Suprapubic skin (tissue), 4 donors: ENCODE measurements at regions not wholly inside any gene's neighbourhood (a gene's known extent, or its start where the extent isn't known, plus 50 kb on each side); places are given as distances from the start of the nearest gene placed in this dataset.

Experiments used
- DNase-seq, 2 donors: peaks; one replicate each; pipeline ENCODE4 v3.0.0-alpha.2; 2019; ENCODE audit warnings: low spot score in 2 of 2
- H3K27ac ChIP-seq: fragments of 200-600 bp; sonication (generic); one replicate; pipeline ENCODE4 v1.5.1; 2019
- H3K27me3 ChIP-seq: fragments of 200-600 bp; sonication (generic); one replicate; pipeline ENCODE4 v1.5.1; 2019
- H3K36me3 ChIP-seq: fragments of 200-600 bp; sonication (generic); one replicate; pipeline ENCODE4 v1.5.1; 2019
- H3K4me1 ChIP-seq: fragments of 200-600 bp; sonication (generic); one replicate; pipeline ENCODE4 v1.5.1; 2019
- H3K4me3 ChIP-seq: fragments of 200-600 bp; sonication (generic); one replicate; pipeline ENCODE4 v1.5.1; 2019; ENCODE audit warnings: mild to moderate bottlenecking
- H3K9me3 ChIP-seq: fragments of 200-600 bp; sonication (generic); one replicate; pipeline ENCODE4 v1.5.1; 2019
- CTCF ChIP-seq, 2 donors: fragments of 200-600 bp in 1 of 2; fragments of 450-650 bp in 1 of 2; sonication (generic) in 1 of 2; IDR thresholded peaks; one replicate each; pipeline ENCODE4 v1.5.1; 2016 to 2019; ENCODE audit warnings: antibody characterized with exemption in 2 of 2, mild to moderate bottlenecking in 1 of 2, moderate library complexity in 1 of 2
- EP300 ChIP-seq: sonication (generic); formaldehyde crosslinking; IDR thresholded peaks from one replicate; pipeline ENCODE4 v1.6.1; 2017; ENCODE audit warnings: antibody characterized with exemption
- POLR2A ChIP-seq, 2 donors: fragments of 450-650 bp; IDR thresholded peaks; one replicate each; pipeline ENCODE4 v1.6.1; 2017; ENCODE audit warnings: antibody characterized with exemption in 2 of 2, mild to moderate bottlenecking in 2 of 2, moderate library complexity in 2 of 2
- POLR2AphosphoS5 ChIP-seq, 3 donors: sonication (generic); formaldehyde crosslinking; IDR thresholded peaks; one replicate each; pipeline ENCODE4 v1.6.1; 2017; ENCODE audit warnings: antibody characterized with exemption in 3 of 3
- WGBS: methylation state at CpG from one replicate; pipeline ENCODE4 v1.1.5; 2018; 5-methylcytosine and 5-hydroxymethylcytosine counted together

DNA sequence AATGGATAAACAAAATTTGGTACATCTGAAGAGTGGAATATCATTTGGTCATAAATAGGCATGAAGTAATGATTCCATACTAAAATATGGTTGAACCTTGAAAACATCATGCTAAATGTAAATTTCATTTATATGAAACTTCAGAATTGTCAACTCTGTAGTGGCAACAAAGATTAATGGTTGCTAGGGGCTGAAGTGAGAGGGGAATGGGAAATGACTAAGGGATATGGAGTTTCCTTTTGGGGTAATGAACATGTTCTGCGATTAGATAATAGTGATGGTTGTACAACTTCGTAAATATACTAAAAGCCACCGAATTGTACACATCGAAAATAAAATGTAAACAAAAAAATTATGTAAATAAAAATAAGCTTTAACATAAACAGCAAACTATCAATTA lies 384.1 kb upstream of the STEAP1 start:
- WGBS = 72% methylated on average over 4 of the region's 4 CpGs

GRCh38 chr7:89771003-89771636 lies 383.1 kb upstream of the STEAP1 start:
- Histone ChIP-seq H3K9me3 (no peaks in the 10 kb centered on the region), H3K27me3 (no peaks in the 10 kb centered on the region), H3K36me3 (no peaks in the 10 kb centered on the region), H3K4me3 (no peak overlapping the region), H3K27ac (no peak overlapping the region), H3K4me1 (no peaks in the 10 kb centered on the region)
- DNase-seq = no peak
- WGBS = 74% methylated on average over 3 of the region's 3 CpGs
- TF ChIP-seq POLR2A (IDR thresholded peaks at IDR 0.05) (no peak), POLR2AphosphoS5 (IDR thresholded peaks at IDR 0.05) (no peak), CTCF (IDR thresholded peaks at IDR 0.05) (no peak), EP300 (no peak)

More for the DNA sequence above, 384.1 kb upstream of the STEAP1 start:
- Histone ChIP-seq H3K27me3 (no peaks in the 10 kb centered on the region), H3K36me3 (no peaks in the 10 kb centered on the region), H3K4me1 (no peaks in the 10 kb centered on the region), H3K4me3 (no peak overlapping the region), H3K9me3 (no peaks in the 10 kb centered on the region), H3K27ac (no peak overlapping the region)
- TF ChIP-seq EP300 (no peak), CTCF (IDR thresholded peaks at IDR 0.05) (no peak), POLR2A (IDR thresholded peaks at IDR 0.05) (no peak), POLR2AphosphoS5 (IDR thresholded peaks at IDR 0.05) (no peak)
- DNase-seq = no peak

DNA sequence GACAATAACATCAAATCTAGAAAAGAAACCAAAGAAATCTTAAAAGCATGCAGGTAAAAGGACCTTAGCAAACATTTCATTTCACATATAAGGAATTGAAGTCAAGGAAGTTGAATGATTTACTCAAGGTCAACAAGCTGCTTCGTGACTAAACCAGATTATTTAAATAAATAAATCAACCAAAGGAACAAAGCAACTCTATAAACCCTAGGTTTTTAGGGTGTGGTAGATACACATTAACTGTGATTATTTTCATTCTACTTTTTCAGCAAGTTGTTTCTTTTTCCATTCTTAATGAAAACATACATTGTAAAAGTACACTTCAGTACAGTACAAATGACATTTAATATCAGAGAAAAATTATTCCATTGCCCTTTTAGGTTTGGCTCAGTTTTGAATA lies 382.0 kb upstream of the STEAP1 start:
- H3K4me3 ChIP-seq = no peak overlapping the region
- no peaks in the 10 kb centered on the region for H3K4me1 ChIP-seq
- H3K9me3 ChIP-seq = peaks cover 1% of the 10 kb centered on the region
- no peak for DNase-seq
- H3K27ac ChIP-seq = no peak overlapping the region
- H3K36me3 ChIP-seq = no peaks in the 10 kb centered on the region
- no peak for TF ChIP-seq CTCF (IDR thresholded peaks at IDR 0.05)
- TF ChIP-seq POLR2A (IDR thresholded peaks at IDR 0.05) = no peak
- no peak for TF ChIP-seq EP300
- no peak for TF ChIP-seq POLR2AphosphoS5 (IDR thresholded peaks at IDR 0.05)
- 28% methylated on average over 1 of the region's 1 CpG for WGBS
- no peaks in the 10 kb centered on the region for H3K27me3 ChIP-seq

DNA sequence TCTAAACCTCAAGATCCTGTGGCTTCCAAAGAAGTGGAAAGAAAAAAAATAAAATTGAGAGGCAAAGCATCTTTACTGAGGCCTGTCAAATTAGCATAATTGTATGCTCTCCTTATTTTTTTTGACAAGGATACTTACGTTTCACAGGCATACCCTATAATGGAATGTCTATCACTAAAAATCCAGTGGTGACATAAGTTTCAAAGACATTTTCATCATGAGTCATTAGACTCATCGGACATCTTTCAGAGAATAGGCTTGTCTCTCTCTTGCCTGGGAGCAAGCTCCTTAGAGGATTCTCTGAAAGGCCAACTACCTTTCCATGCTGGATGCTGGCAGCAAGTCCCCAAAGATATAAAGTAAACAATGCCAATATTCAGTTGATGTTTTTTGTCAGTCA lies 380.7 kb upstream of the STEAP1 start:
- Histone ChIP-seq H3K27ac (no peak overlapping the region), H3K27me3 (no peaks in the 10 kb centered on the region), H3K4me3 (no peak overlapping the region), H3K9me3 (peaks cover 6% of the 10 kb centered on the region), H3K4me1 (no peaks in the 10 kb centered on the region), H3K36me3 (no peaks in the 10 kb centered on the region)
- no peak for DNase-seq
- WGBS = 65% methylated on average over 2 of the region's 2 CpGs
- TF ChIP-seq EP300 (no peak), CTCF (IDR thresholded peaks at IDR 0.05) (no peak), POLR2AphosphoS5 (IDR thresholded peaks at IDR 0.05) (no peak), POLR2A (IDR thresholded peaks at IDR 0.05) (no peak)

DNA sequence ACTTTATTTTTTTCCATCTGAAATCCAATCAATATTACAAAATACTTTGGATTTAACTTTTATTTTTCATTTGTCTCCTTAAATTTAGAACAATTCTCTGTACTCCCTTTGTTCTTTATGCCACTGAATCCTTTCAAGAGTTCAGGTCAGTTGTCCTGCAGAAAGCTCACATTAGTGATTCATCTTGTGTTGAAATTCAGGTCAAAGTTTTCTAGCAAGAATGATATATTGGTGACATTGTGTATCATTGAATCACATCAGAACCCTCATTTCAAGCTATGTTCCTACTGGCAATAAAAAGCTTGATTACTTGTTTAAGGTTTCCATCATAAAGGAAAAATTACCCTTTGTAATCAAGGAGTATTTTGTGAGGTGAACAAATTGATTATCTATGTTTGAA lies 378.8 kb upstream of the STEAP1 start:
- Histone ChIP-seq H3K27ac (no peak overlapping the region), H3K4me1 (no peaks in the 10 kb centered on the region), H3K36me3 (no peaks in the 10 kb centered on the region), H3K27me3 (no peaks in the 10 kb centered on the region), H3K4me3 (no peak overlapping the region), H3K9me3 (peaks cover 6% of the 10 kb centered on the region)
- DNase-seq = no peak
- TF ChIP-seq EP300 (no peak), POLR2A (IDR thresholded peaks at IDR 0.05) (no peak), CTCF (IDR thresholded peaks at IDR 0.05) (no peak), POLR2AphosphoS5 (IDR thresholded peaks at IDR 0.05) (no peak)
